H1 (cell line): ENCODE measurements at regions not wholly inside any gene's neighbourhood (a gene's known extent, or its start where the extent isn't known, plus 50 kb on each side); places are given as distances from the start of the nearest gene placed in this dataset.

Experiments used
- CTCF ChIA-PET: fragments of 300-600 bp; sonication (Branson Sonifier 250); formaldehyde crosslinking; loops from one replicate; lab custom pipeline; 2021; ENCODE audit not compliant: partially characterized antibody; lab: Charles Lee
- POLR2A ChIA-PET: fragments of 300-600 bp; sonication (Branson Sonifier 250); formaldehyde crosslinking; loops from one replicate; lab custom pipeline; 2021; ENCODE audit warnings: inconsistent platforms; ENCODE audit not compliant: partially characterized antibody; lab: Charles Lee
- DNase-seq, 2 experiments: peaks; one replicate each; pipeline versions ENCODE4 v3.0.0 to v3.0.0-alpha.2; 2010 to 2022; ENCODE audit warnings: low spot score in 2 of 2, low read depth in 1 of 2, mixed read lengths in 1 of 2
- FAIRE-seq: peaks from 2 replicates; lab custom pipeline; 2011; peaks lifted over from hg19 to GRCh38; lab: Jason Lieb, UNC
- H2AFZ ChIP-seq: 2 replicates; pipeline ENCODE4 v1.8.1; 2012; ENCODE audit warnings: low read length, inconsistent platforms
- H2AK5ac ChIP-seq: 2 replicates; pipeline ENCODE4 v1.6.1; 2013; ENCODE audit warnings: low read depth, low read length
- H2BK120ac ChIP-seq: replicated peaks from 2 replicates; pipeline ENCODE3; 2013; ENCODE audit warnings: low read depth, low read length, inconsistent platforms
- H2BK12ac ChIP-seq: 2 replicates; pipeline ENCODE4 v1.6.1; 2013; ENCODE audit warnings: low read depth, low read length
- H2BK15ac ChIP-seq: 2 replicates; pipeline ENCODE4 v1.6.1; 2013; ENCODE audit warnings: low read length
- H2BK20ac ChIP-seq: 2 replicates; pipeline ENCODE4 v1.6.1; 2013; ENCODE audit warnings: low read length
- H2BK5ac ChIP-seq: 2 replicates; pipeline ENCODE4 v1.6.1; 2013; ENCODE audit warnings: low read depth, low read length
- H3K14ac ChIP-seq: 2 replicates; pipeline ENCODE4 v1.6.1; 2013; ENCODE audit warnings: inconsistent platforms; ENCODE audit not compliant: insufficient read length
- H3K18ac ChIP-seq: 2 replicates; pipeline ENCODE4 v1.6.1; 2013; ENCODE audit warnings: low read length; ENCODE audit errors: extremely low read depth
- H3K23ac ChIP-seq: 2 replicates; pipeline ENCODE4 v1.6.1; 2013; ENCODE audit warnings: inconsistent platforms; ENCODE audit not compliant: insufficient read length
- H3K23me2 ChIP-seq: 2 replicates; pipeline ENCODE4 v1.6.1; 2013; ENCODE audit warnings: low read depth, low read length
- H3K27ac ChIP-seq: 2 replicates; pipeline ENCODE4 v1.6.1; 2011; ENCODE audit warnings: low read depth, low read length, inconsistent platforms
- H3K27me3 ChIP-seq, 4 experiments: replicated peaks in 1 of 4; 1 replicate in 1 of 4; 2 replicates in 3 of 4; pipeline versions ENCODE4 v1.6.1 to v1.8.1; 2011 to 2013; ENCODE audit warnings: low read length in 3 of 4, mild to moderate bottlenecking in 3 of 4, inconsistent platforms in 2 of 4, mixed read lengths in 2 of 4, moderate library complexity in 1 of 4; ENCODE audit not compliant: control insufficient read depth in 3 of 4, insufficient read depth in 3 of 4; ENCODE audit errors: extremely low read depth in 1 of 4
- H3K36me3 ChIP-seq, 4 experiments: 2 replicates each; pipeline versions ENCODE4 v1.6.1 to v1.8.1; 2011 to 2013; ENCODE audit warnings: mild to moderate bottlenecking in 4 of 4, low read length in 3 of 4, moderate library complexity in 2 of 4, control low read depth in 1 of 4, inconsistent platforms in 1 of 4; ENCODE audit not compliant: insufficient read depth in 4 of 4, control insufficient read depth in 2 of 4
- H3K4ac ChIP-seq: replicated peaks from 2 replicates; pipeline ENCODE3; 2013; ENCODE audit warnings: low read length, low read depth, mixed read lengths, inconsistent platforms; ENCODE audit not compliant: insufficient read length
- H3K4me1 ChIP-seq, 4 experiments: replicated peaks in 1 of 4; 1 replicate in 1 of 4; 2 replicates in 3 of 4; pipeline versions ENCODE4 v1.6.1 to v1.8.1; 2011 to 2013; ENCODE audit warnings: low read length in 3 of 4, inconsistent platforms in 2 of 4, mixed read lengths in 1 of 4; ENCODE audit not compliant: insufficient read depth in 4 of 4, control insufficient read depth in 3 of 4
- H3K4me2 ChIP-seq, 2 experiments: 2 replicates each; pipeline versions ENCODE4 v1.6.1 to v1.8.1; 2011 to 2013; ENCODE audit warnings: low read depth in 2 of 2, low read length in 2 of 2, control low read depth in 1 of 2, inconsistent platforms in 1 of 2, mild to moderate bottlenecking in 1 of 2; ENCODE audit not compliant: insufficient read depth in 1 of 2
- H3K4me3 ChIP-seq, 4 experiments: fragments of 200-600, 300-600 bp in 1 of 4; sonication (generic), shearing (Covaris generic), sonication (Bioruptor Twin) in 1 of 4; 2 replicates each; pipeline versions ENCODE4 v1.5.1 to v1.8.1; 2011 to 2016; ENCODE audit warnings: low read length in 4 of 4, low read depth in 3 of 4, control low read depth in 2 of 4, inconsistent platforms in 2 of 4, mild to moderate bottlenecking in 2 of 4, mixed read lengths in 1 of 4, moderate library complexity in 1 of 4; ENCODE audit not compliant: insufficient read depth in 2 of 4; ENCODE audit errors: extremely low read depth in 1 of 4
- H3K56ac ChIP-seq: replicated peaks from 2 replicates; pipeline ENCODE3; 2013; ENCODE audit warnings: low read depth, mild to moderate bottlenecking, mixed read lengths, low read length, inconsistent platforms; ENCODE audit not compliant: insufficient read length
- H3K79me1 ChIP-seq: 2 replicates; pipeline ENCODE4 v1.6.1; 2013; ENCODE audit warnings: low read depth, low read length, control low read depth
- H3K79me2 ChIP-seq, 2 experiments: 2 replicates each; pipeline versions ENCODE4 v1.6.1 to v1.8.1; 2012 to 2013; ENCODE audit warnings: low read length in 2 of 2, mild to moderate bottlenecking in 2 of 2, inconsistent platforms in 1 of 2; ENCODE audit not compliant: insufficient read depth in 2 of 2, control insufficient read depth in 1 of 2
- H3K9ac ChIP-seq, 4 experiments: replicated peaks in 1 of 4; 1 replicate in 1 of 4; 2 replicates in 3 of 4; pipeline versions ENCODE4 v1.6.1 to v1.8.1; 2011 to 2013; ENCODE audit warnings: low read depth in 3 of 4, low read length in 3 of 4, control low read depth in 2 of 4, mild to moderate bottlenecking in 2 of 4, moderate library complexity in 2 of 4, inconsistent platforms in 1 of 4; ENCODE audit errors: extremely low read depth in 1 of 4
- H3K9me3 ChIP-seq, 2 experiments: 2 replicates each; pipeline versions ENCODE4 v1.6.1 to v1.8.1; 2012 to 2013; ENCODE audit warnings: mild to moderate bottlenecking in 2 of 2, moderate library complexity in 2 of 2, control low read depth in 1 of 2, inconsistent platforms in 1 of 2, low read depth in 1 of 2, low read length in 1 of 2, mixed read lengths in 1 of 2; ENCODE audit not compliant: insufficient read depth in 2 of 2
- H4K20me1 ChIP-seq, 2 experiments: replicated peaks in 1 of 2; 2 replicates each; pipeline versions ENCODE3 to v1.8.1; 2011 to 2013; ENCODE audit warnings: inconsistent platforms in 2 of 2, low read length in 2 of 2, mild to moderate bottlenecking in 1 of 2; ENCODE audit not compliant: insufficient read depth in 2 of 2, control insufficient read depth in 1 of 2
- H4K5ac ChIP-seq: 2 replicates; pipeline ENCODE4 v1.6.1; 2013; ENCODE audit warnings: low read length, low read depth, mixed read lengths, inconsistent platforms; ENCODE audit not compliant: insufficient read length
- H4K8ac ChIP-seq: 2 replicates; pipeline ENCODE4 v1.8.0; 2013; ENCODE audit warnings: mild to moderate bottlenecking, moderate library complexity, low read length, inconsistent platforms; ENCODE audit not compliant: insufficient read depth; ENCODE audit errors: extremely low read depth
- H4K91ac ChIP-seq: replicated peaks from 2 replicates; pipeline ENCODE3; 2013; ENCODE audit warnings: low read length, mixed read lengths, inconsistent platforms; ENCODE audit not compliant: insufficient read length
- BACH1 ChIP-seq: IDR thresholded peaks from 2 replicates; pipeline ENCODE4 v1.6.1; 2012; ENCODE audit warnings: low read length, improper control_type of control experiment
- BRCA1 ChIP-seq: IDR thresholded peaks from 2 replicates; pipeline ENCODE4 v1.6.1; 2012; ENCODE audit warnings: low read depth, low read length, improper control_type of control experiment
- CREB1 ChIP-seq: IDR thresholded peaks from 2 replicates; pipeline ENCODE4 v1.6.1; 2012; ENCODE audit warnings: inconsistent platforms
- FOSL1 ChIP-seq: IDR thresholded peaks from 2 replicates; pipeline ENCODE4 v1.6.1; 2011; ENCODE audit warnings: mild to moderate bottlenecking, low read depth, low read length, moderate library complexity; ENCODE audit not compliant: insufficient read depth
- JUND ChIP-seq: IDR thresholded peaks from 2 replicates; pipeline ENCODE4 v1.6.1; 2011; ENCODE audit warnings: mild to moderate bottlenecking, improper control_type of control experiment, low read length
- KDM5A ChIP-seq: fragments of 200-600 bp; IDR thresholded peaks from 2 replicates; pipeline ENCODE4 v1.7.1; 2012; ENCODE audit warnings: mild to moderate bottlenecking, low read length, inconsistent platforms, mixed read lengths
- NANOG ChIP-seq: IDR thresholded peaks from 2 replicates; pipeline ENCODE4 v1.6.1; 2011; ENCODE audit warnings: low read length, low read depth, mild to moderate bottlenecking, inconsistent platforms; ENCODE audit not compliant: insufficient read depth, poor library complexity, severe bottlenecking
- POLR2A ChIP-seq, 2 experiments: IDR thresholded peaks; 1 replicate in 1 of 2; 2 replicates in 1 of 2; pipeline ENCODE4 v1.6.1; 2011; ENCODE audit warnings: low read depth in 2 of 2, low read length in 2 of 2, mild to moderate bottlenecking in 2 of 2; ENCODE audit errors: control extremely low read depth in 1 of 2
- RXRA ChIP-seq: IDR thresholded peaks from 2 replicates; pipeline ENCODE4 v1.6.1; 2011; ENCODE audit warnings: low read depth, mild to moderate bottlenecking, low read length, moderate library complexity; ENCODE audit not compliant: insufficient read depth
- SIN3A ChIP-seq, 2 experiments: IDR thresholded peaks in 1 of 2; conservative IDR thresholded peaks in 1 of 2; 2 replicates each; pipeline ENCODE4 v1.6.1; 2011 to 2012; ENCODE audit warnings: low read length in 2 of 2, improper control_type of control experiment in 1 of 2, low read depth in 1 of 2, mild to moderate bottlenecking in 1 of 2
- SP4 ChIP-seq: IDR thresholded peaks from 2 replicates; pipeline ENCODE4 v1.6.1; 2012; ENCODE audit warnings: low read length, inconsistent platforms
- TBP ChIP-seq: IDR thresholded peaks from 2 replicates; pipeline ENCODE4 v1.6.1; 2011; ENCODE audit warnings: low read depth, low read length, improper control_type of control experiment
- YY1 ChIP-seq: IDR thresholded peaks from 2 replicates; pipeline ENCODE4 v1.6.1; 2011; ENCODE audit warnings: low read depth, mild to moderate bottlenecking, low read length
- WGBS, 2 experiments: shearing (Covaris generic) in 1 of 2; methylation state at CpG; one replicate each; pipeline versions ENCODE4 v1.1.6 to v1.1.7; 2013 to 2015; ENCODE audit warnings: low lambda C conversion rate in 2 of 2, mixed read lengths in 2 of 2, inconsistent platforms in 1 of 2, low coverage in 1 of 2, missing lambda C conversion rate in 1 of 2; ENCODE audit not compliant: insufficient replicate concordance in 2 of 2, insufficient coverage in 1 of 2, insufficient read length in 1 of 2; ENCODE audit errors: extremely low coverage in 1 of 2, missing lambda C conversion rate in 1 of 2; 5-methylcytosine and 5-hydroxymethylcytosine counted together
- TF ChIP-seq, protein P1 (sequence below), 3 experiments: IDR thresholded peaks; 1 replicate in 2 of 3; 2 replicates in 1 of 3; pipeline versions ENCODE4 v1.5.1 to v1.6.1; 2011; ENCODE audit warnings: low read length in 3 of 3, mild to moderate bottlenecking in 3 of 3, inconsistent platforms in 2 of 3, low read depth in 1 of 3, moderate library complexity in 1 of 3; ENCODE audit not compliant: insufficient read depth in 1 of 3; ENCODE audit errors: control extremely low read depth in 1 of 3

DNA sequence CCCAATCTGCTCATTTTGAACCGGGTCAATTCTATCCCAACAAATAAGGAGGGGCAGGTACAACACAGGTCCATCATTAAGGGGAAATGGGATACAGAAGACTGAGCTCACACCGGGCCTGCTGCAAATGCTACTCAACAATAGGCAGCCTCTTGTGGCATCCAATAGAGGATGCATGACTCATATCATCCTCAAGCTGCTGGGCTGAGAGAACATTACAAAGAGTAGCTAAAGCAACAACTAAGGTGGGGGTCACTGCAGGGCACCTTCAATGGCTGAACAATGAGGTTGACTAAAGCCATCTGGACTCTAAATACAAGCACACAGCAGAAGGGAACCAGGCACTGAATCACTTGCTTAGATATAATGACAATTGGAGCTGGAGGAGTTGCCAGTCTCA, 130.1 kb upstream of the SYN3 start:
- 84% methylated on average over 2 of the region's 2 CpGs; no CpG with 5 or more reads in 1 of the 2 experiments for WGBS, 2 experiments
- no peak overlapping the region for H2BK12ac ChIP-seq
- no peak overlapping the region for H4K91ac ChIP-seq
- no peak overlapping the region for H3K4ac ChIP-seq
- H3K4me2 ChIP-seq: no peak overlapping the region
- H3K18ac ChIP-seq: no peak overlapping the region
- no peaks in the 10 kb centered on the region for H3K23me2 ChIP-seq
- no peaks in the 10 kb centered on the region for H3K36me3 ChIP-seq
- H3K4me1 ChIP-seq: peaks cover 0 to 4% (median 0%) of the 10 kb centered on the region in 4 experiments; a peak in 1 of 7 replicates
- no peak overlapping the region for H4K8ac ChIP-seq
- CTCF ChIA-PET: interaction anchor here (1.0 to 1.3 kb wide), 2 partner anchors 15 to 170 kb away, joined by 3 to 6 read pairs; no protein-coding TSS in a partner anchor
- H4K5ac ChIP-seq: no peak overlapping the region
- DNase-seq (no peak), FAIRE-seq (peak; percentile 13)
- H3K79me1 ChIP-seq: no peaks in the 10 kb centered on the region; the same call in 1 of the 2 replicates
- H2AFZ ChIP-seq: no peak overlapping the region
- no peak overlapping the region for H2AK5ac ChIP-seq
- H3K79me2 ChIP-seq: no peaks in the 10 kb centered on the region
- H3K27me3 ChIP-seq: no peaks in the 10 kb centered on the region
- POLR2A ChIA-PET: no interaction called here
- no peak overlapping the region for H3K56ac ChIP-seq
- H2BK5ac ChIP-seq: no peak overlapping the region
- no peak overlapping the region for H3K14ac ChIP-seq
- no peak overlapping the region for H3K4me3 ChIP-seq
- H2BK15ac ChIP-seq: no peak overlapping the region
- no peak overlapping the region for H2BK20ac ChIP-seq
- no peak overlapping the region for H3K27ac ChIP-seq
- H3K9ac ChIP-seq: no peak overlapping the region
- H3K23ac ChIP-seq: no peak overlapping the region
- no peak overlapping the region for H2BK120ac ChIP-seq
- no peaks in the 10 kb centered on the region for H4K20me1 ChIP-seq
- no peaks in the 10 kb centered on the region for H3K9me3 ChIP-seq
- no peak for TF ChIP-seq BACH1
- TF ChIP-seq CREB1: no peak
- TF ChIP-seq SP4: no peak
- no peak for TF ChIP-seq YY1
- no peak for TF ChIP-seq KDM5A
- no peak for TF ChIP-seq RXRA
- no peak for TF ChIP-seq TBP
- no peak for TF ChIP-seq POLR2A (IDR thresholded peaks at IDR 0.05; ENCODE audit: control extremely low read depth in 1 of 2, low read depth in 2 of 2, low read length in 2 of 2)
- TF ChIP-seq BRCA1: no peak
- TF ChIP-seq FOSL1: no peak
- TF ChIP-seq, protein P1, sequence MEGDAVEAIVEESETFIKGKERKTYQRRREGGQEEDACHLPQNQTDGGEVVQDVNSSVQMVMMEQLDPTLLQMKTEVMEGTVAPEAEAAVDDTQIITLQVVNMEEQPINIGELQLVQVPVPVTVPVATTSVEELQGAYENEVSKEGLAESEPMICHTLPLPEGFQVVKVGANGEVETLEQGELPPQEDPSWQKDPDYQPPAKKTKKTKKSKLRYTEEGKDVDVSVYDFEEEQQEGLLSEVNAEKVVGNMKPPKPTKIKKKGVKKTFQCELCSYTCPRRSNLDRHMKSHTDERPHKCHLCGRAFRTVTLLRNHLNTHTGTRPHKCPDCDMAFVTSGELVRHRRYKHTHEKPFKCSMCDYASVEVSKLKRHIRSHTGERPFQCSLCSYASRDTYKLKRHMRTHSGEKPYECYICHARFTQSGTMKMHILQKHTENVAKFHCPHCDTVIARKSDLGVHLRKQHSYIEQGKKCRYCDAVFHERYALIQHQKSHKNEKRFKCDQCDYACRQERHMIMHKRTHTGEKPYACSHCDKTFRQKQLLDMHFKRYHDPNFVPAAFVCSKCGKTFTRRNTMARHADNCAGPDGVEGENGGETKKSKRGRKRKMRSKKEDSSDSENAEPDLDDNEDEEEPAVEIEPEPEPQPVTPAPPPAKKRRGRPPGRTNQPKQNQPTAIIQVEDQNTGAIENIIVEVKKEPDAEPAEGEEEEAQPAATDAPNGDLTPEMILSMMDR (IDR thresholded peaks at IDR 0.05; ENCODE audit: control extremely low read depth in 1 of 3, insufficient read depth in 1 of 3, low read depth in 1 of 3, low read length in 3 of 3): no peak
- TF ChIP-seq SIN3A (conservative IDR thresholded peaks at IDR 0.05 in 1 of 2, IDR thresholded peaks at IDR 0.05 in 1 of 2; ENCODE audit: low read depth in 1 of 2, low read length in 2 of 2): no peak
- TF ChIP-seq JUND: no peak
- TF ChIP-seq NANOG: no peak
